ENCODE measurements at regions not wholly inside any gene's neighbourhood (a gene's known extent, or its start where the extent isn't known, plus 50 kb on each side); places are given as distances from the start of the nearest gene placed in this dataset.

DNA sequence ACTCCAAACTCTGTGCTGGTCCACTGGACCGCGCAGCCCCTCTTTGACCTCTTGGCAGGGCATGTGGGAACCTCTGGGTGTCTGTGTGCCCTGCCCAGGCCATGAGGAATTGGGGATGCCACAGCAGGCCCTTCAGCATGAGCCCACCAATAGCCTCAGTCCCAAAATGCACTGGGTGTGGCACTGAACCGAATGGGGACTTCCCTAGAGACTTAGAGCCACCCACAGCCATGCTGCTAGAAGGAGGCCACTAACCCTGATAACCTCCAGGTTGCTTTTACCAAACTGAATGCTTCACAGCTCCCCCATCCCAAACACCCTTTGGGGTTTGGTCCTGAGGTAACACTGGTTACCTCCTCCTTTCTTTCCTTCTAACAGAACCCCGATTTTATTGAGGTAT is 302.7 kb downstream of the PIK3R1 start:
- no peak for TF ChIP-seq EZH2phosphoT487 (IDR thresholded peaks at IDR 0.05; ENCODE audit: borderline replicate concordance, low read depth, low read length)
- TF ChIP-seq, protein P1, sequence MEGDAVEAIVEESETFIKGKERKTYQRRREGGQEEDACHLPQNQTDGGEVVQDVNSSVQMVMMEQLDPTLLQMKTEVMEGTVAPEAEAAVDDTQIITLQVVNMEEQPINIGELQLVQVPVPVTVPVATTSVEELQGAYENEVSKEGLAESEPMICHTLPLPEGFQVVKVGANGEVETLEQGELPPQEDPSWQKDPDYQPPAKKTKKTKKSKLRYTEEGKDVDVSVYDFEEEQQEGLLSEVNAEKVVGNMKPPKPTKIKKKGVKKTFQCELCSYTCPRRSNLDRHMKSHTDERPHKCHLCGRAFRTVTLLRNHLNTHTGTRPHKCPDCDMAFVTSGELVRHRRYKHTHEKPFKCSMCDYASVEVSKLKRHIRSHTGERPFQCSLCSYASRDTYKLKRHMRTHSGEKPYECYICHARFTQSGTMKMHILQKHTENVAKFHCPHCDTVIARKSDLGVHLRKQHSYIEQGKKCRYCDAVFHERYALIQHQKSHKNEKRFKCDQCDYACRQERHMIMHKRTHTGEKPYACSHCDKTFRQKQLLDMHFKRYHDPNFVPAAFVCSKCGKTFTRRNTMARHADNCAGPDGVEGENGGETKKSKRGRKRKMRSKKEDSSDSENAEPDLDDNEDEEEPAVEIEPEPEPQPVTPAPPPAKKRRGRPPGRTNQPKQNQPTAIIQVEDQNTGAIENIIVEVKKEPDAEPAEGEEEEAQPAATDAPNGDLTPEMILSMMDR (conservative IDR thresholded peaks at IDR 0.05; ENCODE audit: low read length), result no peak
- Histone ChIP-seq H3K36me3 (ENCODE audit: insufficient read depth, low read length) (no peaks in the 10 kb centered on the region), H3K4me1 (ENCODE audit: insufficient read depth, low read length, poor library complexity, severe bottlenecking) (no peaks in the 10 kb centered on the region), H3K9me2 (ENCODE audit: insufficient read depth, low read length) (no peaks in the 10 kb centered on the region), H3K79me2 (ENCODE audit: insufficient read depth, low read depth, low read length) (no peaks in the 10 kb centered on the region), H3K9me3 (ENCODE audit: low read length) (no peaks in the 10 kb centered on the region), H4K20me1 (ENCODE audit: insufficient read depth, low read length) (no peaks in the 10 kb centered on the region), H3K4me2 (ENCODE audit: low read length) (no peak overlapping the region), H3K27ac (ENCODE audit: low read depth, low read length, poor library complexity, severe bottlenecking) (no peak overlapping the region), H3K4me3 (ENCODE audit: low read depth, low read length, poor library complexity, severe bottlenecking) (no peak overlapping the region), H2AFZ (ENCODE audit: low read length) (no peak overlapping the region)
- intact Hi-C loops (cut with micrococcal nuclease; ENCODE audit: unreplicated experiment), result no loop called here
- no peak for DNase-seq (ENCODE audit: low spot score)
- ChIA-PET POLR2A (interaction anchor here (0.6 kb wide), 1 partner anchor 102 kb away, joined by 3 read pairs; no protein-coding TSS in a partner anchor), CTCF (ENCODE audit: unreplicated experiment) (no interaction called here)
- BruUV-seq (replicated peaks), result no TSS peak

DNA sequence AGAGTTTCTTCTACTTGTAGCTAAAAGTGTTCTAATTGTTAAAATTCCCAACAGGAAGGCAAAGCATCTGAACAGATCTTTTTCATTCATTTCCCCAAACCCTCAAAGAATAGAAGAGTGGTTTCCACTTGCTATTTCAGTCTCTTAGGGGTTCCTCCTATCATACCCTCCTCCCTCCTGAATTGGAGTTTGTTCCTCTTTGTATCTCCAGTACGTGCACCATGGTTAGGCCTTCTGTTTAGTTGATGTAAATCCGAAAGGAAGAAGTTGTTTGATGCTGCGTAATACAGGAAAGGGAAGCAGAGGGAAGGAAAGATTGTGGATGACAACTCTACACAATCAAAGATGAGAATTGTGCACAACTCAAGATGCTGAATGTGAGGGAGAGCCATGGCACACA is 303.6 kb downstream of the PIK3R1 start:
- TF ChIP-seq, protein P1 (conservative IDR thresholded peaks at IDR 0.05; ENCODE audit: low read length), result no peak
- no peak for TF ChIP-seq EZH2phosphoT487 (IDR thresholded peaks at IDR 0.05; ENCODE audit: borderline replicate concordance, low read depth, low read length)
- Histone ChIP-seq H3K4me3 (ENCODE audit: low read depth, low read length, poor library complexity, severe bottlenecking) (no peak overlapping the region), H3K4me1 (ENCODE audit: insufficient read depth, low read length, poor library complexity, severe bottlenecking) (no peaks in the 10 kb centered on the region), H3K9me2 (ENCODE audit: insufficient read depth, low read length) (no peaks in the 10 kb centered on the region), H3K79me2 (ENCODE audit: insufficient read depth, low read depth, low read length) (no peaks in the 10 kb centered on the region), H3K27ac (ENCODE audit: low read depth, low read length, poor library complexity, severe bottlenecking) (no peak overlapping the region), H3K36me3 (ENCODE audit: insufficient read depth, low read length) (no peaks in the 10 kb centered on the region), H2AFZ (ENCODE audit: low read length) (no peak overlapping the region), H3K9me3 (ENCODE audit: low read length) (no peaks in the 10 kb centered on the region), H3K4me2 (ENCODE audit: low read length) (no peak overlapping the region), H4K20me1 (ENCODE audit: insufficient read depth, low read length) (no peaks in the 10 kb centered on the region)
- no peak for DNase-seq (ENCODE audit: low spot score)
- intact Hi-C loops (cut with micrococcal nuclease; ENCODE audit: unreplicated experiment), result no loop called here
- ChIA-PET CTCF (ENCODE audit: unreplicated experiment) (no interaction called here), POLR2A (interaction anchor here (0.7 kb wide), 1 partner anchor 434 kb away, joined by 3 read pairs; no protein-coding TSS in a partner anchor)
- BruUV-seq (replicated peaks), result no TSS peak

DNA sequence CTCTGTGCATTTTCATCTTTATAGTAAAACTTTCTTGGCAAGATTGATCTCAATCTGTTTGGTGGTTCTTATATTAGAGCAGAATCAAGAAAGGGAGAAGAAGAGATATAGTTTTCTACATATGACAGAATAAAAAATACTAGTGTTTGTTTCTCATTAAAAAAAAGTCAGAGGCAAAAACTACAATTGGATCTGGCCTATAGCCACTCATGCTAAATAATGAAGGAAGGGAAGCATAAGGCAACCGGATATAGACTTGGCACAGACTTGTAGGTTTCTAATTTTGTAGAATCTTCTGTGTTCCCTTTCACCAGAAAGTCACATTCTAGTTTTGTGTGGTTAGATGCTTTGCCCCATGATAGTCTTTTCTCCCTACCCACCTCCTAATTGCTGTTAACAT is 306.2 kb downstream of the PIK3R1 start:
- BruUV-seq (replicated peaks), result no TSS peak
- TF ChIP-seq EZH2phosphoT487 (IDR thresholded peaks at IDR 0.05; ENCODE audit: borderline replicate concordance, low read depth, low read length), result no peak
- TF ChIP-seq, protein P1 (conservative IDR thresholded peaks at IDR 0.05; ENCODE audit: low read length), result no peak
- DNase-seq (ENCODE audit: low spot score), result no peak
- no peaks in the 10 kb centered on the region for H3K9me3 ChIP-seq (ENCODE audit: low read length)
- H3K4me2 ChIP-seq (ENCODE audit: low read length), result no peak overlapping the region
- no peaks in the 10 kb centered on the region for H3K36me3 ChIP-seq (ENCODE audit: insufficient read depth, low read length)
- H4K20me1 ChIP-seq (ENCODE audit: insufficient read depth, low read length), result no peaks in the 10 kb centered on the region
- no peaks in the 10 kb centered on the region for H3K9me2 ChIP-seq (ENCODE audit: insufficient read depth, low read length)
- H3K27ac ChIP-seq (ENCODE audit: low read depth, low read length, poor library complexity, severe bottlenecking), result no peak overlapping the region
- H3K4me1 ChIP-seq (ENCODE audit: insufficient read depth, low read length, poor library complexity, severe bottlenecking), result no peaks in the 10 kb centered on the region
- ChIA-PET POLR2A (no interaction called here), CTCF (ENCODE audit: unreplicated experiment) (no interaction called here)
- H3K4me3 ChIP-seq (ENCODE audit: low read depth, low read length, poor library complexity, severe bottlenecking), result no peak overlapping the region
- no peak overlapping the region for H2AFZ ChIP-seq (ENCODE audit: low read length)
- intact Hi-C loops (cut with micrococcal nuclease; ENCODE audit: unreplicated experiment), result no loop called here
- no peaks in the 10 kb centered on the region for H3K79me2 ChIP-seq (ENCODE audit: insufficient read depth, low read depth, low read length)
